T-helper 17 cell (primary cell): ENCODE measurements at regions not wholly inside any gene's neighbourhood (a gene's known extent, or its start where the extent isn't known, plus 50 kb on each side); places are given as distances from the start of the nearest gene placed in this dataset.

ENCODE experiments used
- ATAC-seq: fragments of 150-1000 bp; cut with Tn5 transposase; 2 replicates; pipeline ENCODE4 v1.10.0; 2021; ENCODE audit warnings: mild to moderate bottlenecking, moderate library complexity
- DNase-seq, 3 donors: peaks; one replicate each; pipeline versions ENCODE4 v3.0.0 to v3.0.0-alpha.2; 2020 to 2021
- H3K9me3 ChIP-seq: one replicate; pipeline ENCODE4 v1.7.0; 2013; ENCODE audit warnings: low read length, mild to moderate bottlenecking; ENCODE audit not compliant: control insufficient read depth, poor library complexity, severe bottlenecking
- H3K27ac Mint-ChIP-seq: one replicate; pipeline ENCODE4 v1.8.0; 2022; ENCODE audit warnings: mild to moderate bottlenecking, moderate library complexity, mixed read lengths
- H3K27me3 Mint-ChIP-seq: one replicate; pipeline ENCODE4 v1.8.0; 2022; ENCODE audit warnings: mixed read lengths
- H3K36me3 Mint-ChIP-seq: one replicate; pipeline ENCODE4 v1.8.0; 2022; ENCODE audit warnings: low read depth, mixed read lengths
- H3K4me1 Mint-ChIP-seq: one replicate; pipeline ENCODE4 v1.8.0; 2022; ENCODE audit warnings: mild to moderate bottlenecking, mixed read lengths
- H3K4me3 Mint-ChIP-seq: one replicate; pipeline ENCODE4 v1.8.0; 2022; ENCODE audit warnings: mild to moderate bottlenecking, moderate library complexity, mixed read lengths

DNA sequence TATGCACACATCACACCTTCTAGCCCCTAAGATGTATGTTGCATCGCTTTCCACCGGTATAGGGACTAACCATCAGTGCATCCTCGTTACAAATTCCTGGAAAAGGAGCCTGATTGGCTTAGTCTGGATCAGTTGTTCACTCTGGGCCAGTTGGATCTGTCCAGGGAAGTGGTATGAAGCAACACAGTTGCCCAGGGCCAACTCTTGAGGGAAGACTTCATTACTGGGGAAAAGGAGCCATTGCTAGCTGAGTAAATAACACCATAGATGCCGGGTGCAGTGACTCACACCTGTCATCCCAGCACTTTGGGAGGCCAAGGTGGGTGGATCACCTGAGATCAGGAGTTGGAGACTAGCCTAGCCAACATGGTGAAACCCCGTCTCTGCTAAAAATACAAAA, 275.2 kb upstream of the RBFOX1 start:
- no peaks in the 10 kb centered on the region for H3K9me3 ChIP-seq
- DNase-seq: no peak
- H3K4me1 Mint-ChIP-seq: no peaks in the 10 kb centered on the region
- H3K27me3 Mint-ChIP-seq: no peaks in the 10 kb centered on the region
- H3K4me3 Mint-ChIP-seq: no peak overlapping the region
- no peak overlapping the region for H3K27ac Mint-ChIP-seq
- ATAC-seq: no peak
- no peaks in the 10 kb centered on the region for H3K36me3 Mint-ChIP-seq

GRCh38 chr16:7055443-7055842, 277.2 kb upstream of the RBFOX1 start:
- no peaks in the 10 kb centered on the region for H3K9me3 ChIP-seq
- DNase-seq (no peak), ATAC-seq (no peak)
- H3K27ac Mint-ChIP-seq: no peak overlapping the region
- no peak overlapping the region for H3K4me3 Mint-ChIP-seq
- H3K27me3 Mint-ChIP-seq: no peaks in the 10 kb centered on the region
- no peaks in the 10 kb centered on the region for H3K36me3 Mint-ChIP-seq
- no peaks in the 10 kb centered on the region for H3K4me1 Mint-ChIP-seq

DNA sequence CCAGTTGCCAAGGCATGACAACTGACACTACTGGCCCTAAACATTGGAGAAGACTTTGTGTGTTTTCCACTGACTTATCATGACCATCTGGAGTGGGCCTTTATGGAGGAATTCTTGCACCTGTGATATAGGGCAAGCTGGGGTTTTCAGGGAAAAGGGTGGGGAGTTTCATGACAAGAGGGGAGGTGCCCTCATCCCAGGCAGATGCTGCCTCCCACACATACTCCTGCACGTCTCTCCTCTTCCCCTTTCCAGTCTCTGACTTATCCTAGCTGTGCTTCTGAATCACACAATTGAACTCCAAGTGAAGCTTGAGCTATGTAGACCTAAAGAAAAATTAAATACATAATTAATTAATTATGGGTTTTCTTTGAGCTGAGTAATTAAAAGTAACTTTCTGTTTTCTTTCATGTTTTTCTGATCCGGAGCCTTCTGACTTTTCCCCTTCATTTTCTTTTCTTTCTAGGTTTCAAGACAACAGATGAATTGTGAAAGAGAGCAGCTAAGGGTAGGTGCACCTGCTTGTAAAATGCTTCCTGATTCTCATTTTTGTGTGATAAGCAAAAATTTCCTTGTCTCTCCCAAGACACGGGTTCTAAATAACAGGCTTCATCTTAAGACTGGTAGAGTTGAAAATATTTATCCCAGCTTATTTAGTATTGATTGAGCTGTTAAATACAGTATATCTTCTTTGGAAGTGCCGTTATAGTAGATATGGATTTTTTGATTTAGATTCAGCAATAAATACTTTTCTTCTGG, 280.9 kb upstream of the RBFOX1 start:
- no peak overlapping the region for H3K27ac Mint-ChIP-seq
- DNase-seq (no peak), ATAC-seq (no peak)
- H3K36me3 Mint-ChIP-seq: no peaks in the 10 kb centered on the region
- no peak overlapping the region for H3K4me3 Mint-ChIP-seq
- no peaks in the 10 kb centered on the region for H3K4me1 Mint-ChIP-seq
- H3K9me3 ChIP-seq: no peaks in the 10 kb centered on the region
- H3K27me3 Mint-ChIP-seq: no peaks in the 10 kb centered on the region

GRCh38 chr16:7044331-7044730, 288.3 kb upstream of the RBFOX1 start:
- Mint-ChIP-seq H3K27ac (no peak overlapping the region), H3K36me3 (no peaks in the 10 kb centered on the region), H3K4me3 (no peak overlapping the region)

GRCh38 chr16:7038475-7038874, 294.2 kb upstream of the RBFOX1 start:
- Mint-ChIP-seq H3K27me3 (no peaks in the 10 kb centered on the region), H3K27ac (no peak overlapping the region), H3K4me3 (no peak overlapping the region), H3K36me3 (no peaks in the 10 kb centered on the region), H3K4me1 (no peaks in the 10 kb centered on the region)
- DNase-seq: no peak
- ATAC-seq: no peak
- H3K9me3 ChIP-seq: no peaks in the 10 kb centered on the region

More at GRCh38 chr16:7044331-7044730, 288.3 kb upstream of the RBFOX1 start:
- no peaks in the 10 kb centered on the region for H3K4me1 Mint-ChIP-seq
- H3K9me3 ChIP-seq: no peaks in the 10 kb centered on the region
- no peak for ATAC-seq
- no peak for DNase-seq
- H3K27me3 Mint-ChIP-seq: no peaks in the 10 kb centered on the region

DNA sequence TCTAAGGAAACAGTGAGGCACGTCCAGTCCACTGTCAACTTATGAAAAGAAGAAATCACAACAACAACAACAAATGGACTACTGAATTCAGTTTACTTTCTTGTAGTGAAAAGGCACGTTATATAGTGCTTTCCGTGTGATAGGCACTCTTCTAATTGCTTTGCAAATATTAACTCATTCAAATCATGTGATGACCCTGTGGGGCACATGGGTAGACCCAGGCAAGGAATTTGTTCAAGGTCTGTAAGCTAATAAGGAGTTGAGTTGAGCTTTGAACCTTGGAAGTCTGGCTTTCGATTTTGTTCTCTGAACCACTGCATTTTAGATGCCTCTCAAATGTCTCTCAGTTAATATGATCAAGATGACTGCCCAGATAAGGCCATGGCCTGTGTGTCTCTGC, 295.1 kb upstream of the RBFOX1 start:
- Mint-ChIP-seq H3K36me3 (no peaks in the 10 kb centered on the region), H3K27ac (no peak overlapping the region)
- DNase-seq: no peak

GRCh38 chr16:7031031-7031430, 301.6 kb upstream of the RBFOX1 start:
- DNase-seq (no peak), ATAC-seq (no peak)
- Mint-ChIP-seq H3K4me3 (no peak overlapping the region), H3K27ac (no peak overlapping the region), H3K36me3 (no peaks in the 10 kb centered on the region), H3K4me1 (no peaks in the 10 kb centered on the region), H3K27me3 (no peaks in the 10 kb centered on the region)
- H3K9me3 ChIP-seq: no peaks in the 10 kb centered on the region

More for the DNA sequence above, 295.1 kb upstream of the RBFOX1 start:
- H3K27me3 Mint-ChIP-seq: no peaks in the 10 kb centered on the region
- no peak overlapping the region for H3K4me3 Mint-ChIP-seq
- ATAC-seq: no peak
- no peaks in the 10 kb centered on the region for H3K4me1 Mint-ChIP-seq
- H3K9me3 ChIP-seq: no peaks in the 10 kb centered on the region

- ATAC-seq: no peak
- H3K36me3 Mint-ChIP-seq: no peaks in the 10 kb centered on the region
- no peak overlapping the region for H3K4me3 Mint-ChIP-seq
- DNase-seq: no peak
- no peak overlapping the region for H3K27ac Mint-ChIP-seq
- no peaks in the 10 kb centered on the region for H3K4me1 Mint-ChIP-seq
- no peaks in the 10 kb centered on the region for H3K9me3 ChIP-seq
- no peaks in the 10 kb centered on the region for H3K27me3 Mint-ChIP-seq
Measured at GRCh38 chr16:7027401-7027800, 305.2 kb upstream of the RBFOX1 start.

DNA sequence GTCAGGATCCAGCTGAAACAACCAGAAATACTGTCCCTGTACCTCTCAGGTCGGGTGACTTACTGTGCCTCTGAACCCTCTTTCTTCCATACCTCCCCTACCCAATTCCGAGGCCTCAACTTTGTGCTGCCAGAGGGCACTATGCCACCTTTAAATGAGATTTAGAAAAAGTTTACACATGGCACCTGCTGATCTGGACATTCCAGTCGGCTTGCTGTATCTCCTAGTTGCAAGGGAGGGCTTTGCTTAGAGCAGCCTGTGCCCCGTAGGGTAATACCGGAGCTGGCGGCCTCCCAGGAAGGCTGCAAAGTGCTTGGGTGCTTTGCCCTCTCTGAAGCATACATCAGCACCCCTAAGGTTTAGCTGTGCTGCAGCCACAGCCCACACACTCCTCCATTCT, 306.0 kb upstream of the RBFOX1 start:
- ATAC-seq (no peak), DNase-seq (no peak)
- no peaks in the 10 kb centered on the region for H3K4me1 Mint-ChIP-seq
- no peaks in the 10 kb centered on the region for H3K27me3 Mint-ChIP-seq
- no peak overlapping the region for H3K27ac Mint-ChIP-seq
- H3K36me3 Mint-ChIP-seq: no peaks in the 10 kb centered on the region
- no peak overlapping the region for H3K4me3 Mint-ChIP-seq
- no peaks in the 10 kb centered on the region for H3K9me3 ChIP-seq

- no peak for DNase-seq
- H3K4me1 Mint-ChIP-seq: no peaks in the 10 kb centered on the region
- H3K4me3 Mint-ChIP-seq: no peak overlapping the region
- ATAC-seq: no peak
- H3K9me3 ChIP-seq: no peaks in the 10 kb centered on the region
- H3K27ac Mint-ChIP-seq: no peak overlapping the region
- H3K27me3 Mint-ChIP-seq: no peaks in the 10 kb centered on the region
- no peaks in the 10 kb centered on the region for H3K36me3 Mint-ChIP-seq
Measured at GRCh38 chr16:7025616-7026190, 306.9 kb upstream of the RBFOX1 start.

- H3K36me3 Mint-ChIP-seq: no peaks in the 10 kb centered on the region
- H3K27ac Mint-ChIP-seq: no peak overlapping the region
- DNase-seq (no peak), ATAC-seq (no peak)
- no peaks in the 10 kb centered on the region for H3K4me1 Mint-ChIP-seq
- no peaks in the 10 kb centered on the region for H3K9me3 ChIP-seq
- H3K27me3 Mint-ChIP-seq: no peaks in the 10 kb centered on the region
- H3K4me3 Mint-ChIP-seq: no peak overlapping the region
Measured at GRCh38 chr16:7021653-7022275, 310.9 kb upstream of the RBFOX1 start.

DNA sequence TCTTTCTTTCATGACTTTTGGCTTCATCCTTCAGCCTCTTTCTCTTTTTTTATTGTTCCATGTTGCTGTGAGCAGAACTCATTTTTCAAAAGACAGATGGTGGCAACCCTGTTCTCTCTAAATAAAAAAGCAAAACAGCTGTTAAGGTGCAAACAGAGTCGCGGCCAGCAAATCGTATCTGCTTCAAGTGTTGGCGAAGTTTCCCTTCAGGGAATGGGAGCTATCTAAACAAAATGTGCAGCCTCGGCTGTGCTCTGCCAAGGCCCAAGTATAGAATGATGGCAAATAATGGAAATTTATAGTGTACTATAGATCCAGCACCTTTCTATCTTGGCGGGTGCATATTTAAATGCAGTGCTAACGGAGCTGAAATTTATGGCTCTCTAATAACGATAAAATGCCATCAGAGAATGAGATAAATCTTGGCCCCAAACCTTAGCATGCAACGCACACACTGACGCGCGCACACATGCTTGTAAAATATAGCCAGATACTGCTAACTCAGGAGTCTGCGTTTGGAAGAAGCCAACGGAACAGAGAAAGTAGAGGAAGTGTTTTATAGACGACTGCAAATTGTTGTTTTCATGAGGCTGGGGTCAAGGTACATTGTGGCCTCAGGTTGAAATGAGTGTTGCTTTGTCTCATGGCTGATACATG, 315.5 kb upstream of the RBFOX1 start:
- H3K9me3 ChIP-seq: no peaks in the 10 kb centered on the region
- Mint-ChIP-seq H3K4me3 (no peak overlapping the region), H3K4me1 (no peaks in the 10 kb centered on the region), H3K36me3 (no peaks in the 10 kb centered on the region), H3K27ac (no peak overlapping the region), H3K27me3 (no peaks in the 10 kb centered on the region)
- DNase-seq (no peak), ATAC-seq (no peak)

DNA sequence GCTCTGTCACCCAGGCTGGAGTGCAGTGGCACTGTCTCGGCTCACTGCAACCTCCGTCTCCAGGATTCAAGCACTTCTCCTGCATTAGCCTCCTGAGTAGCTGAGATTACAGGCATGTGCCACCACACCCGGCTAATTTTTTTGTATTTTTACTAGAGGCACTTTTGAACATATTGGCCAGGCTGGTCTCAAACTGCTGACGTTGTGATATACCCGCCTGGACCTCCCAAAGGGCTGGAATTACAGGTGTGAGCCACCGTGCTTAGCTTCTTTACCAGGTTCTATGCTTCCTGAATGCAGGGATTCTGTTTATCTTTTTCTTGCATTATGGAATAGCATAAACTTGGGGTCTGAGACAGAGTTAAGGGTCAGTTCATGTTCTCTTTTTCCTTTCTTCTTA, 317.9 kb upstream of the RBFOX1 start:
- Mint-ChIP-seq H3K27me3 (no peaks in the 10 kb centered on the region), H3K36me3 (no peaks in the 10 kb centered on the region), H3K4me3 (no peak overlapping the region), H3K27ac (no peak overlapping the region), H3K4me1 (no peaks in the 10 kb centered on the region)
- no peak for ATAC-seq
- no peak for DNase-seq
- no peaks in the 10 kb centered on the region for H3K9me3 ChIP-seq
